Myocyte (in vitro differentiated cells): ENCODE measurements at regions not wholly inside any gene's neighbourhood (a gene's known extent, or its start where the extent isn't known, plus 50 kb on each side); places are given as distances from the start of the nearest gene placed in this dataset.

Experiments
- DNase-seq: peaks from one replicate; pipeline ENCODE4 v3.0.0-alpha.2; 2012; ENCODE audit warnings: low read depth

GRCh38 chr10:92790440-92790839 is 57.9 kb upstream of the EXOC6 start:
- DNase-seq: no peak

- DNase-seq: no peak
Measured at GRCh38 chr10:92792661-92793060, 55.7 kb upstream of the EXOC6 start.
